SK-N-SH (cell line): ENCODE measurements at regions not wholly inside any gene's neighbourhood (a gene's known extent, or its start where the extent isn't known, plus 50 kb on each side); places are given as distances from the start of the nearest gene placed in this dataset.

ENCODE experiments used
- CTCF ChIA-PET: fragments of 300-600, 350-600 bp; formaldehyde crosslinking; extraction: SDS; loops from one replicate; lab custom pipeline; 2021; lab: Yijun Ruan, JAX
- POLR2A ChIA-PET: fragments of 350-600 bp; sonication (Branson Sonifier 250); formaldehyde crosslinking; extraction: SDS; loops from one replicate; lab custom pipeline; 2020; ENCODE audit warnings: antibody characterized with exemption, inconsistent platforms; lab: Yijun Ruan, JAX
- DNase-seq: peaks from one replicate; pipeline ENCODE4 v3.0.0; 2012
- H2AFZ ChIP-seq: fragments of 200-600 bp; sonication (generic); 2 replicates; pipeline ENCODE4 v1.8.1; 2016; ENCODE audit warnings: antibody characterized with exemption, mild to moderate bottlenecking, low read depth
- H3F3A ChIP-seq: fragments of 200-600 bp; sonication (generic); replicated peaks from 2 replicates; pipeline ENCODE3; 2016; ENCODE audit warnings: antibody characterized with exemption, mild to moderate bottlenecking; ENCODE audit not compliant: insufficient read depth
- H3K27ac ChIP-seq, 2 experiments: fragments of 200-500 bp in 1 of 2; fragments of 200-600 bp in 1 of 2; sonication (Bioruptor generic) in 1 of 2; sonication (generic), shearing (Covaris generic) in 1 of 2; 2 replicates each; pipeline versions ENCODE4 v1.5.1 to v1.6.1; 2014 to 2016; ENCODE audit warnings: low read depth in 2 of 2, inconsistent platforms in 1 of 2, low read length in 1 of 2, mild to moderate bottlenecking in 1 of 2, mixed read lengths in 1 of 2
- H3K27me3 ChIP-seq: fragments of 200-600 bp; sonication (generic), shearing (Covaris generic); 2 replicates; pipeline ENCODE4 v1.6.1; 2016; ENCODE audit warnings: mixed run types; ENCODE audit not compliant: insufficient read depth
- H3K36me3 ChIP-seq, 2 experiments: fragments of 200-500 bp in 1 of 2; fragments of 200-600 bp in 1 of 2; sonication (Bioruptor generic) in 1 of 2; sonication (generic) in 1 of 2; replicated peaks in 1 of 2; 2 replicates each; pipeline versions ENCODE3 to v1.5.1; 2014 to 2016; ENCODE audit warnings: low read length in 1 of 2, mild to moderate bottlenecking in 1 of 2; ENCODE audit not compliant: insufficient read depth in 2 of 2, control insufficient read depth in 1 of 2
- H3K4me1 ChIP-seq, 2 experiments: fragments of 200-500 bp in 1 of 2; fragments of 200-600 bp in 1 of 2; sonication (Bioruptor generic) in 1 of 2; sonication (generic), shearing (Covaris generic) in 1 of 2; 2 replicates each; pipeline versions ENCODE4 v1.5.1 to v1.6.1; 2014 to 2016; ENCODE audit warnings: low read depth in 1 of 2, low read length in 1 of 2, mixed run types in 1 of 2; ENCODE audit not compliant: insufficient read depth in 2 of 2, control insufficient read depth in 1 of 2
- H3K4me2 ChIP-seq: fragments of 200-600 bp; sonication (generic), shearing (Covaris generic); 2 replicates; pipeline ENCODE4 v1.6.1; 2017; ENCODE audit warnings: mixed run types
- H3K4me3 ChIP-seq, 2 experiments: fragments of 200-500 bp in 1 of 2; fragments of 200-600 bp in 1 of 2; sonication (Bioruptor generic) in 1 of 2; sonication (generic), shearing (Covaris generic) in 1 of 2; 2 replicates each; pipeline versions ENCODE4 v1.5.1 to v1.8.1; 2014 to 2016; ENCODE audit warnings: low read depth in 2 of 2, inconsistent platforms in 1 of 2, low read length in 1 of 2, mild to moderate bottlenecking in 1 of 2, mixed read lengths in 1 of 2, moderate library complexity in 1 of 2
- H3K79me2 ChIP-seq: fragments of 200-600 bp; sonication (generic); 2 replicates; pipeline ENCODE4 v1.8.1; 2017; ENCODE audit warnings: mild to moderate bottlenecking; ENCODE audit not compliant: insufficient read depth
- H3K9ac ChIP-seq: fragments of 200-600 bp; sonication (generic); 2 replicates; pipeline ENCODE4 v1.6.1; 2017; ENCODE audit warnings: mixed run types
- H3K9me2 ChIP-seq: fragments of 200-600 bp; sonication (generic); 2 replicates; pipeline ENCODE4 v1.6.1; 2017; ENCODE audit warnings: mixed run types
- H3K9me3 ChIP-seq: fragments of 200-600 bp; sonication (generic); 2 replicates; pipeline ENCODE4 v1.6.1; 2017; ENCODE audit warnings: mixed run types, mild to moderate bottlenecking, moderate library complexity
- H4K20me1 ChIP-seq: fragments of 200-600 bp; sonication (generic); 2 replicates; pipeline ENCODE4 v1.6.1; 2017; ENCODE audit warnings: mild to moderate bottlenecking, mixed run types; ENCODE audit not compliant: insufficient read depth
- CHD2 ChIP-seq: fragments of 150-350 bp; IDR thresholded peaks from 2 replicates; pipeline ENCODE4 v1.6.1; 2018; ENCODE audit warnings: low read length; ENCODE audit not compliant: partially characterized antibody
- ELF1 ChIP-seq: IDR thresholded peaks from 2 replicates; pipeline ENCODE4 v1.4.0; 2012
- EP300 ChIP-seq, 2 experiments: IDR thresholded peaks; 2 replicates each; pipeline versions ENCODE4 v1.4.0 to v1.6.1; 2012; ENCODE audit warnings: borderline replicate concordance in 1 of 2, low read depth in 1 of 2, low read length in 1 of 2
- EZH2phosphoT487 ChIP-seq: fragments of 200-600 bp; sonication (generic); IDR thresholded peaks from 2 replicates; pipeline ENCODE4 v1.6.1; 2017; ENCODE audit warnings: low read depth, mixed run types, mild to moderate bottlenecking, antibody characterized with exemption, moderate library complexity, borderline replicate concordance
- FOSL2 ChIP-seq: IDR thresholded peaks from 2 replicates; pipeline ENCODE4 v1.4.0; 2012; ENCODE audit warnings: low read depth, mild to moderate bottlenecking, moderate library complexity, borderline replicate concordance
- FOXJ3 ChIP-seq: sonication (generic); formaldehyde crosslinking; IDR thresholded peaks from 2 replicates; pipeline ENCODE4 v1.5.1; 2020; ENCODE audit warnings: mild to moderate bottlenecking, missing genetic modification reagents
- FOXM1 ChIP-seq: IDR thresholded peaks from 2 replicates; pipeline ENCODE4 v1.4.0; 2012; ENCODE audit warnings: low read depth, mild to moderate bottlenecking
- GABPA ChIP-seq: IDR thresholded peaks from 2 replicates; pipeline ENCODE4 v1.4.0; 2012; ENCODE audit warnings: low read depth, mild to moderate bottlenecking
- MXI1 ChIP-seq: IDR thresholded peaks from 2 replicates; pipeline ENCODE4 v1.6.1; 2012; ENCODE audit warnings: mild to moderate bottlenecking, low read depth, low read length, improper control_type of control experiment
- NFIC ChIP-seq: IDR thresholded peaks from 2 replicates; pipeline ENCODE4 v1.4.0; 2012; ENCODE audit warnings: borderline replicate concordance
- NRF1 ChIP-seq: IDR thresholded peaks from 2 replicates; pipeline ENCODE4 v1.6.1; 2012; ENCODE audit warnings: low read depth, mild to moderate bottlenecking, low read length
- POLR2AphosphoS5 ChIP-seq: IDR thresholded peaks from 2 replicates; pipeline ENCODE4 v1.6.1; 2012; ENCODE audit warnings: low read depth, low read length
- RAD21 ChIP-seq: IDR thresholded peaks from 2 replicates; pipeline ENCODE4 v1.6.1; 2012; ENCODE audit warnings: mild to moderate bottlenecking, low read length
- RCOR1 ChIP-seq: fragments of 150-350 bp; IDR thresholded peaks from 2 replicates; pipeline ENCODE4 v1.6.1; 2017; ENCODE audit warnings: antibody characterized with exemption, low read length
- RXRA ChIP-seq: IDR thresholded peaks from 2 replicates; pipeline ENCODE4 v1.4.0; 2012; ENCODE audit warnings: low read depth, mild to moderate bottlenecking, borderline replicate concordance
- SIN3A ChIP-seq: IDR thresholded peaks from 2 replicates; pipeline ENCODE4 v1.6.1; 2012; ENCODE audit warnings: low read depth, mild to moderate bottlenecking, low read length, moderate library complexity, borderline replicate concordance
- TAF1 ChIP-seq: IDR thresholded peaks from 2 replicates; pipeline ENCODE4 v1.6.1; 2012; ENCODE audit warnings: low read depth, mild to moderate bottlenecking, low read length, moderate library complexity, borderline replicate concordance
- TCF12 ChIP-seq: IDR thresholded peaks from 2 replicates; pipeline ENCODE4 v1.4.0; 2012
- TEAD4 ChIP-seq: IDR thresholded peaks from 2 replicates; pipeline ENCODE4 v1.4.0; 2012; ENCODE audit warnings: mild to moderate bottlenecking, borderline replicate concordance; ENCODE audit not compliant: insufficient read depth
- YY1 ChIP-seq: IDR thresholded peaks from 2 replicates; pipeline ENCODE4 v1.4.0; 2012; ENCODE audit warnings: low read depth, mild to moderate bottlenecking
- WGBS: methylation state at CpG from one replicate; pipeline ENCODE4 v1.1.6; 2017; ENCODE audit warnings: low lambda C conversion rate; 5-methylcytosine and 5-hydroxymethylcytosine counted together
- TF ChIP-seq, protein P1 (sequence below): IDR thresholded peaks from 2 replicates; pipeline ENCODE4 v1.4.0; 2012; ENCODE audit warnings: low read depth
- TF ChIP-seq, protein P2 (sequence below): IDR thresholded peaks from 2 replicates; pipeline ENCODE4 v1.4.0; 2012; ENCODE audit warnings: low read depth, borderline replicate concordance
- TF ChIP-seq, protein P3 (sequence below): IDR thresholded peaks from 2 replicates; pipeline ENCODE4 v1.6.1; 2012; ENCODE audit warnings: mild to moderate bottlenecking, low read depth, low read length, moderate library complexity
- TF ChIP-seq, protein P4 (sequence below): fragments of 200-600 bp; sonication (generic); IDR thresholded peaks from 2 replicates; pipeline ENCODE4 v1.6.1; 2017; ENCODE audit warnings: antibody characterized with exemption, mild to moderate bottlenecking, moderate library complexity

DNA sequence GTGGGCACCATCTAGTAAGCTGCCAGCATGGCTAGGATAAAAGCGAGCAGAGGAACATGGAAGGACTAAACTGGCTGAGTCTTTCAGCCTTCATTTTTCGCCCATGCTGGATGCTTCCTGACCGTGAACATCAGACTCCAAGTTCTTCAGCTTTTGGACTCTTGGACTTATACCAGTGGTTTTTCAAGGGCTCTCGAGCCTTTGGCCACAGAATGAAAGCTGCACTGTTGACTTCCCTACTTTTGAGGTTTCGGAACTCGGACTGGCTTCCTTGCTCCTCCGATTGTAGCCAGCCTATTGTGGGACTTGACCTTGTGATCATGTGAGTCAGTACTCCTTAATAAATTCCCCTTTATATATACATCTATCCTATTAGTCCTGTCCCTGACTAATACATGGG lies 785.1 kb upstream of the SLITRK6 start:
- Histone ChIP-seq H3K9me2 (no peaks in the 10 kb centered on the region), H3K4me1 (peaks cover 0 to 4% of the 10 kb centered on the region in 2 experiments; a peak in 1 of 4 replicates), H3K79me2 (no peaks in the 10 kb centered on the region), H4K20me1 (no peaks in the 10 kb centered on the region), H3K4me3 (no peak overlapping the region), H3K27me3 (no peaks in the 10 kb centered on the region), H3K9me3 (no peaks in the 10 kb centered on the region), H3K27ac (no peak overlapping the region), H3K9ac (no peak overlapping the region), H3K4me2 (no peak overlapping the region), H2AFZ (no peak overlapping the region), H3K36me3 (no peaks in the 10 kb centered on the region), H3F3A (peaks cover 5% of the 10 kb centered on the region)
- POLR2A ChIA-PET: no interaction called here
- no peak for DNase-seq
- CTCF ChIA-PET: no interaction called here
- TF ChIP-seq TCF12 (no peak), CHD2 (no peak)
- WGBS: 58% methylated on average over 6 of the region's 7 CpGs

DNA sequence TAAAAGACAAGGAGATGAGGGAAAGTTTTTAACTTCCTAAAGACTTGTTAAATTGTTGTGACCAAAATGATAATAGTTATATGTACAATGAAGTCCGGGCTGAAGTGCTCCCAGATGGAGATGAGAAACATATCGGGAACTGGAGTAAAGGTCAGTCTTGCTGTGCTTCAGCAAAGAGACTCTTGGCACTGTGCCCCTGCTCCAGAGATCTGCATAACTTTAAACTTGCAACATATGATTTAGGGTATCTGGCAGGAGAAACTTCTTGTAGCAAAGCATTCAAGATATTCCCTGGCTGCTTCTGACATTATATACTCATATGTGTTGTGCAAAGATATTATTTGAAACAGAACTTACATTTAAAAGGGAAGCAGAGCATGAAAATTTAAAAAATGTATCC lies 786.6 kb upstream of the SLITRK6 start:
- DNase-seq: no peak
- 8% methylated on average over 2 of the region's 2 CpGs for WGBS
- CTCF ChIA-PET: no interaction called here
- Histone ChIP-seq H3K4me2 (peak overlapping the region; percentile 24), H4K20me1 (no peaks in the 10 kb centered on the region), H3K27me3 (no peaks in the 10 kb centered on the region), H3K4me1 (peaks cover 0 to 4% of the 10 kb centered on the region in 2 experiments; a peak in 1 of 4 replicates), H3K79me2 (no peaks in the 10 kb centered on the region), H3K9me3 (no peaks in the 10 kb centered on the region), H3K9ac (no peak overlapping the region), H3K4me3 (no peak overlapping the region; a peak in 1 of 4 replicates), H2AFZ (no peak overlapping the region), H3K36me3 (no peaks in the 10 kb centered on the region), H3K9me2 (no peaks in the 10 kb centered on the region), H3F3A (peaks cover 5% of the 10 kb centered on the region), H3K27ac (peak overlapping the region in 1 of 2 experiments; percentile 53; a peak in 2 of 4 replicates)
- POLR2A ChIA-PET: no interaction called here
- no peak for TF ChIP-seq GABPA
- TF ChIP-seq MXI1: no peak
- TF ChIP-seq SIN3A: no peak
- TF ChIP-seq FOXM1: no peak
- TF ChIP-seq RCOR1: no peak
- TF ChIP-seq, protein P1, sequence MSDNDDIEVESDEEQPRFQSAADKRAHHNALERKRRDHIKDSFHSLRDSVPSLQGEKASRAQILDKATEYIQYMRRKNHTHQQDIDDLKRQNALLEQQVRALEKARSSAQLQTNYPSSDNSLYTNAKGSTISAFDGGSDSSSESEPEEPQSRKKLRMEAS: no peak
- peak; percentile 81 for TF ChIP-seq TCF12
- TF ChIP-seq YY1: no peak
- TF ChIP-seq EZH2phosphoT487: no peak
- TF ChIP-seq TAF1: no peak
- no peak for TF ChIP-seq FOSL2
- TF ChIP-seq RXRA: peak; percentile 44; the same call in 1 of the 2 replicates
- TF ChIP-seq, protein P2, sequence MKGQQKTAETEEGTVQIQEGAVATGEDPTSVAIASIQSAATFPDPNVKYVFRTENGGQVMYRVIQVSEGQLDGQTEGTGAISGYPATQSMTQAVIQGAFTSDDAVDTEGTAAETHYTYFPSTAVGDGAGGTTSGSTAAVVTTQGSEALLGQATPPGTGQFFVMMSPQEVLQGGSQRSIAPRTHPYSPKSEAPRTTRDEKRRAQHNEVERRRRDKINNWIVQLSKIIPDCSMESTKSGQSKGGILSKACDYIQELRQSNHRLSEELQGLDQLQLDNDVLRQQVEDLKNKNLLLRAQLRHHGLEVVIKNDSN: no peak
- TF ChIP-seq NRF1: no peak
- TF ChIP-seq TEAD4: no peak
- TF ChIP-seq FOXJ3: no peak
- peak; percentile 85 for TF ChIP-seq NFIC
- no peak for TF ChIP-seq ELF1
- no peak for TF ChIP-seq RAD21
- TF ChIP-seq, protein P3, sequence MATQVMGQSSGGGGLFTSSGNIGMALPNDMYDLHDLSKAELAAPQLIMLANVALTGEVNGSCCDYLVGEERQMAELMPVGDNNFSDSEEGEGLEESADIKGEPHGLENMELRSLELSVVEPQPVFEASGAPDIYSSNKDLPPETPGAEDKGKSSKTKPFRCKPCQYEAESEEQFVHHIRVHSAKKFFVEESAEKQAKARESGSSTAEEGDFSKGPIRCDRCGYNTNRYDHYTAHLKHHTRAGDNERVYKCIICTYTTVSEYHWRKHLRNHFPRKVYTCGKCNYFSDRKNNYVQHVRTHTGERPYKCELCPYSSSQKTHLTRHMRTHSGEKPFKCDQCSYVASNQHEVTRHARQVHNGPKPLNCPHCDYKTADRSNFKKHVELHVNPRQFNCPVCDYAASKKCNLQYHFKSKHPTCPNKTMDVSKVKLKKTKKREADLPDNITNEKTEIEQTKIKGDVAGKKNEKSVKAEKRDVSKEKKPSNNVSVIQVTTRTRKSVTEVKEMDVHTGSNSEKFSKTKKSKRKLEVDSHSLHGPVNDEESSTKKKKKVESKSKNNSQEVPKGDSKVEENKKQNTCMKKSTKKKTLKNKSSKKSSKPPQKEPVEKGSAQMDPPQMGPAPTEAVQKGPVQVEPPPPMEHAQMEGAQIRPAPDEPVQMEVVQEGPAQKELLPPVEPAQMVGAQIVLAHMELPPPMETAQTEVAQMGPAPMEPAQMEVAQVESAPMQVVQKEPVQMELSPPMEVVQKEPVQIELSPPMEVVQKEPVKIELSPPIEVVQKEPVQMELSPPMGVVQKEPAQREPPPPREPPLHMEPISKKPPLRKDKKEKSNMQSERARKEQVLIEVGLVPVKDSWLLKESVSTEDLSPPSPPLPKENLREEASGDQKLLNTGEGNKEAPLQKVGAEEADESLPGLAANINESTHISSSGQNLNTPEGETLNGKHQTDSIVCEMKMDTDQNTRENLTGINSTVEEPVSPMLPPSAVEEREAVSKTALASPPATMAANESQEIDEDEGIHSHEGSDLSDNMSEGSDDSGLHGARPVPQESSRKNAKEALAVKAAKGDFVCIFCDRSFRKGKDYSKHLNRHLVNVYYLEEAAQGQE: no peak
- TF ChIP-seq POLR2AphosphoS5: no peak
- TF ChIP-seq EP300 (IDR thresholded peaks at IDR 0.05; ENCODE audit: borderline replicate concordance in 1 of 2, low read depth in 1 of 2, low read length in 1 of 2): peak; percentile 13 to 15; a peak in 2 of 4 replicates
- no peak for TF ChIP-seq CHD2
- TF ChIP-seq, protein P4, sequence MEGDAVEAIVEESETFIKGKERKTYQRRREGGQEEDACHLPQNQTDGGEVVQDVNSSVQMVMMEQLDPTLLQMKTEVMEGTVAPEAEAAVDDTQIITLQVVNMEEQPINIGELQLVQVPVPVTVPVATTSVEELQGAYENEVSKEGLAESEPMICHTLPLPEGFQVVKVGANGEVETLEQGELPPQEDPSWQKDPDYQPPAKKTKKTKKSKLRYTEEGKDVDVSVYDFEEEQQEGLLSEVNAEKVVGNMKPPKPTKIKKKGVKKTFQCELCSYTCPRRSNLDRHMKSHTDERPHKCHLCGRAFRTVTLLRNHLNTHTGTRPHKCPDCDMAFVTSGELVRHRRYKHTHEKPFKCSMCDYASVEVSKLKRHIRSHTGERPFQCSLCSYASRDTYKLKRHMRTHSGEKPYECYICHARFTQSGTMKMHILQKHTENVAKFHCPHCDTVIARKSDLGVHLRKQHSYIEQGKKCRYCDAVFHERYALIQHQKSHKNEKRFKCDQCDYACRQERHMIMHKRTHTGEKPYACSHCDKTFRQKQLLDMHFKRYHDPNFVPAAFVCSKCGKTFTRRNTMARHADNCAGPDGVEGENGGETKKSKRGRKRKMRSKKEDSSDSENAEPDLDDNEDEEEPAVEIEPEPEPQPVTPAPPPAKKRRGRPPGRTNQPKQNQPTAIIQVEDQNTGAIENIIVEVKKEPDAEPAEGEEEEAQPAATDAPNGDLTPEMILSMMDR: no peak
